ENCODE measurements at regions not wholly inside any gene's neighbourhood (a gene's known extent, or its start where the extent isn't known, plus 50 kb on each side); places are given as distances from the start of the nearest gene placed in this dataset.

- POLR2A ChIA-PET = no interaction called here
- BruUV-seq (replicated peaks) = no TSS peak
- no peak for DNase-seq (ENCODE audit: low read depth, low spot score)
- TF ChIP-seq CTCF (IDR thresholded peaks at IDR 0.05) = no peak
- TF ChIP-seq POLR2AphosphoS5 (IDR thresholded peaks at IDR 0.05; ENCODE audit: low read depth, low read length) = no peak
- TF ChIP-seq TCF7L2 (IDR thresholded peaks at IDR 0.05; ENCODE audit: low read depth, low read length) = no peak
- TF ChIP-seq SIN3A (IDR thresholded peaks at IDR 0.05; ENCODE audit: borderline replicate concordance, insufficient read depth, low read depth, low read length) = no peak
- TF ChIP-seq REST (IDR thresholded peaks at IDR 0.05; ENCODE audit: insufficient read depth in 1 of 2, low read depth in 2 of 2, low read length in 1 of 2) = no peak
- Histone ChIP-seq H3K4me3 (ENCODE audit: low read depth in 2 of 2, low read length in 2 of 2) (no peak overlapping the region), H3K27me3 (ENCODE audit: control insufficient read depth, insufficient read depth, low read length) (no peaks in the 10 kb centered on the region), H3K27ac (ENCODE audit: low read length) (no peak overlapping the region), H3K4me1 (ENCODE audit: control insufficient read depth, insufficient read depth, low read length) (no peaks in the 10 kb centered on the region), H3K9me3 (ENCODE audit: control insufficient read depth, insufficient read depth, low read depth, low read length) (no peaks in the 10 kb centered on the region), H3K36me3 (ENCODE audit: control insufficient read depth, insufficient read depth, low read length) (no peaks in the 10 kb centered on the region)
- no peak for ATAC-seq
- in situ Hi-C loops (cut with HindIII; ENCODE audit: low pct_unique_long_range_greater_than_20kb, low sequenced_read_pairs) (no loop called here), intact Hi-C loops (cut with micrococcal nuclease; ENCODE audit: unreplicated experiment) (no loop called here)
- CTCF ChIA-PET = no interaction called here
Observed at GRCh38 chr5:3214396-3214795, 381.2 kb upstream of the IRX1 start.

- H3K27me3 ChIP-seq (ENCODE audit: control insufficient read depth, insufficient read depth, low read length) = no peaks in the 10 kb centered on the region
- no peaks in the 10 kb centered on the region for H3K4me1 ChIP-seq (ENCODE audit: control insufficient read depth, insufficient read depth, low read length)
- H3K27ac ChIP-seq (ENCODE audit: low read length) = no peak overlapping the region
- no peaks in the 10 kb centered on the region for H3K36me3 ChIP-seq (ENCODE audit: control insufficient read depth, insufficient read depth, low read length)
- TF ChIP-seq POLR2AphosphoS5 (IDR thresholded peaks at IDR 0.05; ENCODE audit: low read depth, low read length) (no peak), CTCF (IDR thresholded peaks at IDR 0.05) (no peak), SIN3A (IDR thresholded peaks at IDR 0.05; ENCODE audit: borderline replicate concordance, insufficient read depth, low read depth, low read length) (no peak), TCF7L2 (IDR thresholded peaks at IDR 0.05; ENCODE audit: low read depth, low read length) (no peak), REST (IDR thresholded peaks at IDR 0.05; ENCODE audit: insufficient read depth in 1 of 2, low read depth in 2 of 2, low read length in 1 of 2) (no peak)
- ATAC-seq = no peak
- CTCF ChIA-PET = no interaction called here
- no peaks in the 10 kb centered on the region for H3K9me3 ChIP-seq (ENCODE audit: control insufficient read depth, insufficient read depth, low read depth, low read length)
- no peak overlapping the region for H3K4me3 ChIP-seq (ENCODE audit: low read depth in 2 of 2, low read length in 2 of 2)
- BruUV-seq (replicated peaks) = no TSS peak
- POLR2A ChIA-PET = no interaction called here
- intact Hi-C loops (cut with micrococcal nuclease; ENCODE audit: unreplicated experiment) (no loop called here), in situ Hi-C loops (cut with HindIII; ENCODE audit: low pct_unique_long_range_greater_than_20kb, low sequenced_read_pairs) (no loop called here)
- no peak for DNase-seq (ENCODE audit: low read depth, low spot score)
Observed at GRCh38 chr5:3212869-3213268, 382.8 kb upstream of the IRX1 start.

Data from Panc1 (cell line).